ENCODE measurements at regions not wholly inside any gene's neighbourhood (a gene's known extent, or its start where the extent isn't known, plus 50 kb on each side); places are given as distances from the start of the nearest gene placed in this dataset.

DNA sequence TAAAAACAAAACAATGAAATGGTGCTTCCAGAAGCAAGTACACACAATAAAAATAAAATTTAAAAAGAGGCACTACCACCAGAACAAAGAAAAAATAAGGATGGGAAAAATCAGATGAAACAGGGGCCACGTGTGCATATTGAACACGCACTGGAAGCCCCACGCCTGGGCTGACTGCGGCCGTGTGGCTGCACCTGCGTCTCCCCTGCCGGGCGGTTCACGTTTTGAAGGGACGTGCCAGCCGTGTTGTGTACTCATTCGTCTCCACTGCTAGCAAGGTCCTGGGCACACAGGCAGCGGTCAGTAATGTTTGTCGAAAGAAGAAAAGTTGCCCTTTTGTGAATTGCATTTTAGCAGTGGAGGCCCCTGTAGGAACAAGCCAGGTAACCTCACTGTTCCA lies 255.9 kb upstream of the RNF32 start:
- TF ChIP-seq TAF1 (IDR thresholded peaks at IDR 0.05; ENCODE audit: borderline replicate concordance, low read depth, low read length) (no peak), POLR2A (IDR thresholded peaks at IDR 0.05; ENCODE audit: low read depth, low read length) (no peak)

All from GM12892 (cell line).